ENCODE measurements at regions not wholly inside any gene's neighbourhood (a gene's known extent, or its start where the extent isn't known, plus 50 kb on each side); places are given as distances from the start of the nearest gene placed in this dataset.

DNA sequence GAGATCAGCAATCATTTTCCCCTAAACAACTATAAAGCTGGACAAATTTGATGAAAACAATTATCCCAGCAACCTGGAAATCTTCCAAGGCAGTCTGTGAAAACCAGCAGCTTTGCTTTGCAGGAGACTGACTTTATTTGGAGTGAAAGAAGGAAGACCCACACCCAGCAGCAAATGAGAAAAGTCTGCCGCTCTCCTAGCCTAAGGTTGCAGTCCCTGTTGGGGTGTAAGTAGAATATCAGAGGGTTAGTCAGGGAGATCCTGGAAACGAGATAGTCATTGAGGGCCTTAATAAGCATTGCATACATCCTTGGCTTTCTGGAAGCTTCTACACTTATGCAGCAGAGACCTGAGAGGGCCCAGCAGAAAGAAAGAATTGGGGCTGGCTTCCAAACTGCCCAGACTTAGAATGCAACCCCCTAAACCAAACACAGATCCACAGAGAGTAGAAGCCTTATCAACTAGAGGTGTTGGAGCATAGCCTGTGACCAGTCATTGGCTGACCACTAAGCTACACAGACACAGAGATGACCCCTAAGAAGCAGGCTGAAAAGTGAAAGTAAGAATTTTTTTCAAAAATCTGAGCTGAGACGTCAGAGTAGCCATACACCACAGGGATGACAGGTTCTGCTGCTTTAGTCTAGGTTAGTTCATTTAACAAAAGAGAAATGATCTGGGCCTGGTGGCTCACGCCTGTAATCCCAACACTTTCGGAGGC, 98.3 kb downstream of the LYPLAL1 start:
- DNase-seq: no peak
- in situ Hi-C loops (cut with MboI; ENCODE audit: low pct_unique_long_range_greater_than_20kb, low sequenced_read_pairs): no loop called here

DNA sequence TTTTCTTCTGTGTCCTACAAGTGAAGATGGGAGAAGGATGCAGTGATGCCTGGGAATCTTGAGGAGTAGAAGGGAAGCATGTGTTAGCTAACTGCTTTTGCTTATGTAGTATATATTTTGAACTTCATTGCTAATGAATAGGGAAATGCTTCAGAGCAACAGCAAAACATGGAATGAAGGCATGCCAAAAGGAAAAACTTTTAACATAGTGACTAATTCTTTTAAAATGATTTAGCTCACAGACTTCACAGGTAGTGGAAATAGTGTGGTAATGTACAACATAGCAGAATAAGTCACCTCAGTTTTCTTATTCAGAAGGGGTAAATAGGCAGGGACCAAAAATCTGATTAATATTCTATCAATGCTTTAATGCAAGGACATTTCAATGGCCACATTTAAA, 95.5 kb downstream of the LYPLAL1 start:
- in situ Hi-C loops (cut with MboI; ENCODE audit: low pct_unique_long_range_greater_than_20kb, low sequenced_read_pairs): no loop called here
- DNase-seq: no peak

DNA sequence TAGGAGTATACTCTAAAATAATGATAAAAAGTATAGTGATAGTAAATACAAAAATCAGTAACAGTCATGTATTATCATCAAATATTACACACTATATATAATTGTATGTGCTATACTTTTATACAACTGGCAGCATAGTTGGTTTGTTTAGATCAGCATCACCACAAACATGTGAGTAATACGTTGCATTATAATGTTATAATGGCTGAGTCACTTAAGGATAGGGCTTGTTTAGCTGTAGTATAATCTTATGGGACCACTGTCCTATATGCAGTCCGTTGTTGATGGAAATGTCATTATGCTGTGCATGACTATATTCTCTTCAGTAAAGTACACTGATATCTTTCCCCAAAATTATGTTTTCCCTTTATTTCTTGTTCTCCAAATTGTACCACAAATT, 92.8 kb downstream of the LYPLAL1 start:
- no peak for DNase-seq

DNA sequence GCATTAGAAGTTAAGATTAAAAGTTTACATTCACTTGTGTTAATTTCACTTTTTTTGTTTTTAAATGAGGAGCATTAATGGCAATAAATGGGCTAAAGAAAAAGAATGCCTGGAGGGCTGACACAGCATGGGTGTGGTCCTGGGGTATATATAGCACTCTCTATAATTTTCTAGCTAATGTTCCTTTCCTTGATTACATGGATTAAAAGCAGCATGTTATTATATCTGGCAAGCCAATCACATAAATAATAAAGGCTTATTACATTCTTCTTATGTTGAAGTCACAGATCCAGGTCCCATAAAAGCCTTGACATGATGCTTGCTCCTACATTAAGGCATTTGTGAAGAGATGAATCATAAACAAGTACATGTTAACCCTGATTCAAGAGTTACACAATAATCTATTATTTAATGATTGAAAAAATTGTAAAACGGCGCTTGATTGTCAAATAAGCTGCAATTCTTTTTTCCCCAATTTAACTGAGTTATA, 91.4 kb downstream of the LYPLAL1 start:
- no peak for DNase-seq
- in situ Hi-C loops (cut with MboI; ENCODE audit: low pct_unique_long_range_greater_than_20kb, low sequenced_read_pairs): no loop called here

More for the DNA sequence above, 92.8 kb downstream of the LYPLAL1 start:
- in situ Hi-C loops (cut with MboI; ENCODE audit: low pct_unique_long_range_greater_than_20kb, low sequenced_read_pairs): no loop called here

DNA sequence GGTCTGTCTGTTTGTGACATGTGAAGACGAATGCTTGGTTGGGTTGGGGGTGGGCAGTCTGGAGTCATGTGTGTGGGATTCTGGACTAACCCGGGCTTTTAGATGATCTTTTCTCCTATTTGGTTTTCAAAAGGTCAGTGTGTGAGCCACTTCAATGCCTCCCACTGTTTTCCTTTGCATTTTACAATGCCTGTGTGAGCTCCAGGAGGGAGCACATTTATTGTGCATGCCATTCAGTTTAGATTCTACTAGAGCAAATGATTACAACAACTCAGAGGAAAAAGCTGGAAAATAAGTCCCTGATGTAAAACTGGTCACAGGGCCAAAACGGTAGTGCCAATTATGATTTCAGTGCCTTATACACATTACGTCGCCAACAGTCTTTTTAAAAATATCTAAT, 90.9 kb downstream of the LYPLAL1 start:
- in situ Hi-C loops (cut with MboI; ENCODE audit: low pct_unique_long_range_greater_than_20kb, low sequenced_read_pairs): no loop called here
- DNase-seq: no peak
